Adrenal gland (tissue), 5 donors: ENCODE measurements at regions not wholly inside any gene's neighbourhood (a gene's known extent, or its start where the extent isn't known, plus 50 kb on each side); places are given as distances from the start of the nearest gene placed in this dataset.

Experiments
- CTCF ChIP-seq, 6 experiments: fragments of 450-650 bp in 4 of 6; fragments of 200-600 bp in 2 of 6; sonication (generic) in 1 of 6; IDR thresholded peaks; 1 replicate in 5 of 6; 2 replicates in 1 of 6; pipeline versions ENCODE4 v1.5.1 to v1.8.0; 2016 to 2021; ENCODE audit warnings: antibody characterized with exemption in 6 of 6, mild to moderate bottlenecking in 2 of 6, moderate library complexity in 1 of 6
- POLR2A ChIP-seq, 2 donors: fragments of 450-650 bp; IDR thresholded peaks; one replicate each; pipeline ENCODE4 v1.6.1; 2017; ENCODE audit warnings: antibody characterized with exemption in 2 of 2, mild to moderate bottlenecking in 2 of 2, moderate library complexity in 1 of 2
- donor health status: DM: no; HTN: no; CAD: no.

- no peak for TF ChIP-seq POLR2A (IDR thresholded peaks at IDR 0.05)
- TF ChIP-seq CTCF (IDR thresholded peaks at IDR 0.05), result no peak
Measured at GRCh38 chr5:2015124-2015848, 132.6 kb upstream of the IRX4 start.
